ENCODE measurements at regions not wholly inside any gene's neighbourhood (a gene's known extent, or its start where the extent isn't known, plus 50 kb on each side); places are given as distances from the start of the nearest gene placed in this dataset.
"Not testable (repeated sequence)": the region's sequence is repeated elsewhere in the genome, so short reads cannot be mapped to it uniquely, and the experiment has no call there.

GRCh38 chr11:110514967-110515366 is 85.2 kb downstream of the FDX1 start:
- Mint-ChIP-seq H3K4me3 (no peak overlapping the region), H3K4me1 (ENCODE audit: low read depth) (no peaks in the 10 kb centered on the region), H3K9me3 (peaks cover 6% of the 10 kb centered on the region), H3K36me3 (ENCODE audit: low read depth) (no peaks in the 10 kb centered on the region), H3K27ac (no peak overlapping the region), H3K27me3 (ENCODE audit: low read depth) (no peaks in the 10 kb centered on the region)
- DNase-seq (ENCODE audit: low spot score), result no peak

- not testable (repeated sequence) for H3K9me3 Mint-ChIP-seq; H3K36me3 Mint-ChIP-seq (ENCODE audit: low read depth); H3K27me3 Mint-ChIP-seq (ENCODE audit: low read depth)
These were observed 87.6 kb downstream of the FDX1 start for GRCh38 chr11:110517381-110517780.

DNA sequence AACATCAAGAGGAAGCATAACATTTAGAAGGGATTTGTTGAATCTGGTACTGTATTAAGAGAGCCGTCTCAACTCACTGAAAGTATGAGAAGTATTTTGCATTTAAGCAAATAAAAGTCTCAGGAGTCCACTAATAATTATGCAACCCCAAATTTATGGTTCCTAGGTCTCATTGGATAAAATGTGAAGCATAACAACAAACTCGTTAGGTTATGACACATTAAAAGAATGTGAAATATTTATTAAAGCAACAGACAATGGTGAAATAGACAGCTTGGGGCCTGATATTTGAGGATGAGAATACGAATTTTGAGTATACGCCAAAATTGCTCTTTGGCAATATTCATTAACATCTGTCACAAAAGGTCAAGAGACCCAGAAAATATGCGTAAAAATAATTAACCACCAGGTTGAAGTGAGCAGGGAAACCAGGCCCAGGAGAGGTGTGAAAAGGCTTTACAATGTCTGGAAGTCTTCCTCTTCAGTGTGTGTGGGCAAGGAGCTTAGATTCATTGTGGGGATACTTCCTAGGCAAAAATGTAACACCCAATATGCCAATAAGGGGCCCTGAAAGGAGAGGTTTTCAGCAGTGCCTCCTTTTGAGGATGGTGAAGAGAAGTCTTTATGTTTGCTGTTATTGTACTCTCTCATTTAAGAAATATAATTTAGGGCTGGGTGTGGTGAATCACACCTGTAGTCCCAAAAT is 89.2 kb downstream of the FDX1 start:
- Mint-ChIP-seq H3K27ac (no peak overlapping the region), H3K27me3 (ENCODE audit: low read depth) (no peaks in the 10 kb centered on the region), H3K4me3 (no peak overlapping the region), H3K9me3 (peaks cover 14% of the 10 kb centered on the region), H3K36me3 (ENCODE audit: low read depth) (no peaks in the 10 kb centered on the region), H3K4me1 (ENCODE audit: low read depth) (no peaks in the 10 kb centered on the region)
- DNase-seq (ENCODE audit: low spot score), result no peak

More at GRCh38 chr11:110517381-110517780, 87.6 kb downstream of the FDX1 start:
- not testable (repeated sequence) for DNase-seq (ENCODE audit: low spot score); H3K27ac Mint-ChIP-seq; H3K4me1 Mint-ChIP-seq (ENCODE audit: low read depth); H3K4me3 Mint-ChIP-seq

GRCh38 chr11:110519796-110520195 is 90.0 kb downstream of the FDX1 start:
- H3K9me3 Mint-ChIP-seq, result peaks cover 15% of the 10 kb centered on the region
- H3K27ac Mint-ChIP-seq, result no peak overlapping the region
- no peak overlapping the region for H3K4me3 Mint-ChIP-seq
- no peak for DNase-seq (ENCODE audit: low spot score)
- no peaks in the 10 kb centered on the region for H3K4me1 Mint-ChIP-seq (ENCODE audit: low read depth)
- no peaks in the 10 kb centered on the region for H3K27me3 Mint-ChIP-seq (ENCODE audit: low read depth)
- no peaks in the 10 kb centered on the region for H3K36me3 Mint-ChIP-seq (ENCODE audit: low read depth)

DNA sequence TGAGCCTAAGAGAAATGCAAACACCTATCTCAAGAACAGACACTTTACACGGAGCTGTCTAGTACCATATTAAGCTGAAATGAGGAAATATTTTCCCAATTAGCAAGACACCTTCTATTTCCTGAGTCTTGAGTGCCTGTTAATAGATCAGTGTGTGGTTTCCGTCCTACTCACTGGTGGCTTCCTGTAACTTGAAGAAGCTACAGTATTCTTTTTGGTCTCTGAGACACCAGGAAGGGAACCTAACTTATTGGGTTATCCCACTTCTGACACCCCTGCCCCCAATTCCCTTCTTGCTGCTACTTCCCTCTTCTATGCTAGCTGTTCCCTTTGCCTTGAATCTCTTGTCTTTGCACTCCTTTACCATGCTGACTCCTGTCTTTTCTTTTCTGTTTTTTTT is 92.7 kb downstream of the FDX1 start:
- no peaks in the 10 kb centered on the region for H3K36me3 Mint-ChIP-seq (ENCODE audit: low read depth)

DNA sequence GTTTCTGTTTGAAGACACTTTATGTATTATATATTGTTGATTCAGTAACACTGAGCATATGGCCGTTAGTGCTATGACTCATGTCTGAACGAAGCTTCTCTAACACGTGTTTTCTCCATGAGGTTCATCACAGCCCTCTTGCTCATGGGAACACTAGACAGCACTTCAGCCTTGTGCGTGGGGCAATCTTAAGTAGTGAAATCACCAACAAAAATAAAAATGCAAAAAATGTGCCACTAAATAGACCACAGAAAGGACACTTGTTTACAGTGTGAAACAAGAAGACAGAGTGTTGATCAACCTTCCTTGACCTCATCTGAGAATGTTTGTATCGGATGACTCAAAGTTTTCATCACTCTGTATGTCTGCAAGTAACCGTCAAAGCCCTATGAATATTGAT is 94.5 kb downstream of the FDX1 start:
- Mint-ChIP-seq H3K9me3 (peaks cover 28% of the 10 kb centered on the region), H3K36me3 (ENCODE audit: low read depth) (peaks cover 4% of the 10 kb centered on the region), H3K4me3 (no peak overlapping the region), H3K27ac (no peak overlapping the region), H3K4me1 (ENCODE audit: low read depth) (peaks cover 10% of the 10 kb centered on the region), H3K27me3 (ENCODE audit: low read depth) (no peaks in the 10 kb centered on the region)
- DNase-seq (ENCODE audit: low spot score), result no peak

More for the DNA sequence above, 92.7 kb downstream of the FDX1 start:
- no peak overlapping the region for H3K27ac Mint-ChIP-seq
- DNase-seq (ENCODE audit: low spot score), result no peak
- no peaks in the 10 kb centered on the region for H3K27me3 Mint-ChIP-seq (ENCODE audit: low read depth)
- H3K4me3 Mint-ChIP-seq, result no peak overlapping the region
- H3K4me1 Mint-ChIP-seq (ENCODE audit: low read depth), result peaks cover 7% of the 10 kb centered on the region
- H3K9me3 Mint-ChIP-seq, result peaks cover 17% of the 10 kb centered on the region

DNA sequence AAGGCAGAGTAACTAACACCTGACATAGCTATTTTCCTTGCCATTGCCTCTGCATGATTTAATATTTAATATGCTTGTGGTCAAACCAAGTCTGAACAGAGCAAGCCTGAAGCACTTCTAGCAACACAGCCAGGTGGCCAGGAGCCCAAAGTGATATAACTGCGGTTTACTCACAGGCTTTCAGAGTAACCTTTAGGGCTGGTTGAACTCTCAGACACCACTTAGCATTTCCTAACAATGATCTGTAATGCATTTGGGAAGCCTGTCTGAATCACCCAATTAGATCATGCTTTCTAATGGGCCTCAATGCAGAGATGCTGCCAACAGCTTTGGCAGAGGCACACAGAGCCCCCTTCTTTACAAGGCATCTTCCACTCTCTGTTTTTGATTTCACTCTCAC is 96.1 kb downstream of the FDX1 start:
- Mint-ChIP-seq H3K27ac (no peak overlapping the region), H3K4me3 (no peak overlapping the region)
- DNase-seq (ENCODE audit: low spot score), result no peak

DNA sequence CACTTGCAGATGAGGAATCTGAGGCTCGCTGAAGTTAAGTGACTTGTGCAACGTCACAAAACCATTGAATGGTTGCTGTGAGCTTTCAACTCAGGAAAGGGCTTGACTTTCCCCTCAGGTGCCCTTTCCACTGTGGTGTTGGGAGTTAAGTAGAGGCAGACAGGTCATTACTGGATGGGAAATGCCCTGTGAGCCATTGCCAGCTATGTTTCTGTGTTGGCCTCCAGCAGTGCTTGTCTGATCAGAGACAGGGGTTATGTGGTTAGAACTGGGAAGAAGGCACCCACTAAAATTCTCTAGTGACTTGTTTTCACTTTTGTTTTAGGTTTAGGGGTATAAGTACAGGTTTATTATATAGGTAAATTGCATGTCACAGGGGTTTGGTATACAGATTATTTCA is 96.6 kb downstream of the FDX1 start:
- Mint-ChIP-seq H3K27me3 (ENCODE audit: low read depth) (no peaks in the 10 kb centered on the region), H3K4me1 (ENCODE audit: low read depth) (peaks cover 10% of the 10 kb centered on the region), H3K9me3 (peaks cover 28% of the 10 kb centered on the region), H3K4me3 (no peak overlapping the region), H3K36me3 (ENCODE audit: low read depth) (peaks cover 4% of the 10 kb centered on the region), H3K27ac (no peak overlapping the region)
- peak; percentile 6 for DNase-seq (ENCODE audit: low spot score)

More for the DNA sequence above, 96.1 kb downstream of the FDX1 start:
- Mint-ChIP-seq H3K36me3 (ENCODE audit: low read depth) (peaks cover 4% of the 10 kb centered on the region), H3K4me1 (ENCODE audit: low read depth) (peaks cover 10% of the 10 kb centered on the region), H3K27me3 (ENCODE audit: low read depth) (no peaks in the 10 kb centered on the region), H3K9me3 (peaks cover 28% of the 10 kb centered on the region)
